SK-N-SH (cell line): ENCODE measurements at regions not wholly inside any gene's neighbourhood (a gene's known extent, or its start where the extent isn't known, plus 50 kb on each side); places are given as distances from the start of the nearest gene placed in this dataset.

Source experiments
- EP300 ChIP-seq, 2 experiments: IDR thresholded peaks; 2 replicates each; pipeline versions ENCODE4 v1.4.0 to v1.6.1; 2012; ENCODE audit warnings: borderline replicate concordance in 1 of 2, low read depth in 1 of 2, low read length in 1 of 2
- FOXM1 ChIP-seq: IDR thresholded peaks from 2 replicates; pipeline ENCODE4 v1.4.0; 2012; ENCODE audit warnings: low read depth, mild to moderate bottlenecking
- GABPA ChIP-seq: IDR thresholded peaks from 2 replicates; pipeline ENCODE4 v1.4.0; 2012; ENCODE audit warnings: low read depth, mild to moderate bottlenecking
- JUND ChIP-seq: IDR thresholded peaks from 2 replicates; pipeline ENCODE4 v1.4.0; 2012
- MXI1 ChIP-seq: IDR thresholded peaks from 2 replicates; pipeline ENCODE4 v1.6.1; 2012; ENCODE audit warnings: mild to moderate bottlenecking, low read depth, low read length, improper control_type of control experiment
- RAD21 ChIP-seq: IDR thresholded peaks from 2 replicates; pipeline ENCODE4 v1.6.1; 2012; ENCODE audit warnings: mild to moderate bottlenecking, low read length
- RXRA ChIP-seq: IDR thresholded peaks from 2 replicates; pipeline ENCODE4 v1.4.0; 2012; ENCODE audit warnings: low read depth, mild to moderate bottlenecking, borderline replicate concordance
- TF ChIP-seq, protein P1 (sequence below): fragments of 200-600 bp; sonication (generic); IDR thresholded peaks from 2 replicates; pipeline ENCODE4 v1.6.1; 2017; ENCODE audit warnings: antibody characterized with exemption, mild to moderate bottlenecking, moderate library complexity
- TF ChIP-seq, protein P2 (sequence below): IDR thresholded peaks from 2 replicates; pipeline ENCODE4 v1.4.0; 2012; ENCODE audit warnings: low read depth

DNA sequence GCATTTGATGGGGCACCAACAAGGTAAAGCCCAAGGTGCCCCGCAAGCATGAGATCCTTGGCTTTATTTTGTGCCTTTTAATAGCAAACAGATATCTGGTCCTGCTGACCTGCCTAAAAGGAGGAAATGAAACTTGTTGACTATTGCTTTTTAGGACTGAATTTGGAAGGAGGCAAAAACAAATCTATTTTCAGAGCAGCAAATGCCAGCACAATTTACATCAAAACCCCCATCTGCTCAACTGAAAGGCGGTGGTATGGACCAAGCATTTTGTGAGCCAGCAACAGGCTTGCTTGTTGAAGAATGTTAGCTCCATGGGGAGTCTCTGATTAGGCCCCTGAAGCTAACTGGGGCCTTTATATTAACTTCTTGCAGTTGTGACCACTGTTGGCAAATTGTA, 192.6 kb upstream of the E2F8 start:
- no peak for TF ChIP-seq RAD21
- TF ChIP-seq, protein P1, sequence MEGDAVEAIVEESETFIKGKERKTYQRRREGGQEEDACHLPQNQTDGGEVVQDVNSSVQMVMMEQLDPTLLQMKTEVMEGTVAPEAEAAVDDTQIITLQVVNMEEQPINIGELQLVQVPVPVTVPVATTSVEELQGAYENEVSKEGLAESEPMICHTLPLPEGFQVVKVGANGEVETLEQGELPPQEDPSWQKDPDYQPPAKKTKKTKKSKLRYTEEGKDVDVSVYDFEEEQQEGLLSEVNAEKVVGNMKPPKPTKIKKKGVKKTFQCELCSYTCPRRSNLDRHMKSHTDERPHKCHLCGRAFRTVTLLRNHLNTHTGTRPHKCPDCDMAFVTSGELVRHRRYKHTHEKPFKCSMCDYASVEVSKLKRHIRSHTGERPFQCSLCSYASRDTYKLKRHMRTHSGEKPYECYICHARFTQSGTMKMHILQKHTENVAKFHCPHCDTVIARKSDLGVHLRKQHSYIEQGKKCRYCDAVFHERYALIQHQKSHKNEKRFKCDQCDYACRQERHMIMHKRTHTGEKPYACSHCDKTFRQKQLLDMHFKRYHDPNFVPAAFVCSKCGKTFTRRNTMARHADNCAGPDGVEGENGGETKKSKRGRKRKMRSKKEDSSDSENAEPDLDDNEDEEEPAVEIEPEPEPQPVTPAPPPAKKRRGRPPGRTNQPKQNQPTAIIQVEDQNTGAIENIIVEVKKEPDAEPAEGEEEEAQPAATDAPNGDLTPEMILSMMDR = no peak
- no peak for TF ChIP-seq GABPA
- TF ChIP-seq EP300 (IDR thresholded peaks at IDR 0.05; ENCODE audit: borderline replicate concordance in 1 of 2, low read depth in 1 of 2, low read length in 1 of 2) = no peak
- no peak for TF ChIP-seq RXRA
- no peak for TF ChIP-seq FOXM1
- TF ChIP-seq, protein P2, sequence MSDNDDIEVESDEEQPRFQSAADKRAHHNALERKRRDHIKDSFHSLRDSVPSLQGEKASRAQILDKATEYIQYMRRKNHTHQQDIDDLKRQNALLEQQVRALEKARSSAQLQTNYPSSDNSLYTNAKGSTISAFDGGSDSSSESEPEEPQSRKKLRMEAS = no peak
- no peak for TF ChIP-seq MXI1
- TF ChIP-seq JUND = no peak
